Activated naive CD8-positive, alpha-beta T cell treated with anti-CD3 and anti-CD28 coated beads for 36 hours (primary cell): ENCODE measurements at regions not wholly inside any gene's neighbourhood (a gene's known extent, or its start where the extent isn't known, plus 50 kb on each side); places are given as distances from the start of the nearest gene placed in this dataset.

Experiments
- DNase-seq: peaks from one replicate; pipeline ENCODE4 v3.0.0; 2021
- H3K27ac Mint-ChIP-seq: one replicate; pipeline ENCODE4 v1.8.0; 2022; ENCODE audit warnings: mild to moderate bottlenecking, moderate library complexity, mixed read lengths
- H3K27me3 Mint-ChIP-seq: one replicate; pipeline ENCODE4 v1.8.0; 2022; ENCODE audit warnings: mild to moderate bottlenecking, mixed read lengths
- H3K36me3 Mint-ChIP-seq: one replicate; pipeline ENCODE4 v1.8.0; 2021; ENCODE audit warnings: mild to moderate bottlenecking, mixed read lengths
- H3K4me1 Mint-ChIP-seq: one replicate; pipeline ENCODE4 v1.8.0; 2021; ENCODE audit warnings: mixed read lengths
- H3K4me3 Mint-ChIP-seq: one replicate; pipeline ENCODE4 v1.8.0; 2022; ENCODE audit warnings: mild to moderate bottlenecking, moderate library complexity, mixed read lengths
- H3K9me3 Mint-ChIP-seq: one replicate; pipeline ENCODE4 v1.8.0; 2022; ENCODE audit warnings: mixed read lengths

GRCh38 chr1:30272277-30273020, 450.9 kb downstream of the MATN1 start:
- Mint-ChIP-seq H3K27me3 (peaks cover 11% of the 10 kb centered on the region), H3K4me3 (no peak overlapping the region), H3K27ac (no peak overlapping the region), H3K36me3 (no peaks in the 10 kb centered on the region), H3K9me3 (no peaks in the 10 kb centered on the region), H3K4me1 (no peaks in the 10 kb centered on the region)
- DNase-seq = no peak

GRCh38 chr1:30271401-30272276, 451.7 kb downstream of the MATN1 start:
- Mint-ChIP-seq H3K36me3 (no peaks in the 10 kb centered on the region), H3K4me1 (no peaks in the 10 kb centered on the region), H3K4me3 (no peak overlapping the region), H3K27ac (no peak overlapping the region), H3K27me3 (peaks cover 11% of the 10 kb centered on the region), H3K9me3 (no peaks in the 10 kb centered on the region)
- DNase-seq = no peak

GRCh38 chr1:30270461-30270860, 452.9 kb downstream of the MATN1 start:
- Mint-ChIP-seq H3K27ac (no peak overlapping the region), H3K9me3 (no peaks in the 10 kb centered on the region), H3K36me3 (no peaks in the 10 kb centered on the region), H3K4me3 (no peak overlapping the region), H3K4me1 (no peaks in the 10 kb centered on the region), H3K27me3 (peaks cover 10% of the 10 kb centered on the region)
- DNase-seq = no peak

- Mint-ChIP-seq H3K4me1 (no peaks in the 10 kb centered on the region), H3K9me3 (no peaks in the 10 kb centered on the region), H3K36me3 (no peaks in the 10 kb centered on the region), H3K27ac (no peak overlapping the region), H3K27me3 (peaks cover 5% of the 10 kb centered on the region), H3K4me3 (no peak overlapping the region)
- no peak for DNase-seq
These were observed 454.3 kb downstream of the MATN1 start for GRCh38 chr1:30268923-30269666.

GRCh38 chr1:30267856-30268255, 455.5 kb downstream of the MATN1 start:
- H3K4me1 Mint-ChIP-seq = no peaks in the 10 kb centered on the region
- no peaks in the 10 kb centered on the region for H3K36me3 Mint-ChIP-seq
- peaks cover 8% of the 10 kb centered on the region for H3K27me3 Mint-ChIP-seq
- H3K4me3 Mint-ChIP-seq = no peak overlapping the region
- H3K27ac Mint-ChIP-seq = no peak overlapping the region
- no peaks in the 10 kb centered on the region for H3K9me3 Mint-ChIP-seq
- DNase-seq = no peak

GRCh38 chr1:30267046-30267445, 456.3 kb downstream of the MATN1 start:
- Mint-ChIP-seq H3K36me3 (no peaks in the 10 kb centered on the region), H3K27me3 (peaks cover 9% of the 10 kb centered on the region), H3K4me3 (no peak overlapping the region), H3K9me3 (no peaks in the 10 kb centered on the region), H3K4me1 (no peaks in the 10 kb centered on the region), H3K27ac (no peak overlapping the region)
- no peak for DNase-seq

- H3K36me3 Mint-ChIP-seq = no peaks in the 10 kb centered on the region
- H3K4me1 Mint-ChIP-seq = no peaks in the 10 kb centered on the region
- DNase-seq = no peak
- H3K27ac Mint-ChIP-seq = no peak overlapping the region
- H3K9me3 Mint-ChIP-seq = peaks cover 3% of the 10 kb centered on the region
- H3K27me3 Mint-ChIP-seq = peaks cover 9% of the 10 kb centered on the region
- no peak overlapping the region for H3K4me3 Mint-ChIP-seq
These were observed 458.0 kb downstream of the MATN1 start for GRCh38 chr1:30265127-30266070.

- Mint-ChIP-seq H3K27ac (no peak overlapping the region), H3K4me3 (no peak overlapping the region), H3K4me1 (no peaks in the 10 kb centered on the region), H3K27me3 (peaks cover 10% of the 10 kb centered on the region), H3K9me3 (peaks cover 3% of the 10 kb centered on the region), H3K36me3 (no peaks in the 10 kb centered on the region)
- no peak for DNase-seq
These were observed 458.7 kb downstream of the MATN1 start for GRCh38 chr1:30264672-30265025.

- Mint-ChIP-seq H3K4me3 (no peak overlapping the region), H3K4me1 (no peaks in the 10 kb centered on the region), H3K36me3 (no peaks in the 10 kb centered on the region), H3K27ac (no peak overlapping the region), H3K27me3 (peaks cover 14% of the 10 kb centered on the region), H3K9me3 (peaks cover 3% of the 10 kb centered on the region)
- DNase-seq = no peak
These were observed 459.3 kb downstream of the MATN1 start for GRCh38 chr1:30263888-30264671.

- Mint-ChIP-seq H3K9me3 (peaks cover 3% of the 10 kb centered on the region), H3K36me3 (no peaks in the 10 kb centered on the region), H3K4me3 (no peak overlapping the region), H3K27me3 (peaks cover 14% of the 10 kb centered on the region), H3K27ac (no peak overlapping the region), H3K4me1 (no peaks in the 10 kb centered on the region)
- DNase-seq = no peak
These were observed 460.0 kb downstream of the MATN1 start for GRCh38 chr1:30263405-30263804.

- no peak for DNase-seq
- Mint-ChIP-seq H3K27ac (no peak overlapping the region), H3K36me3 (no peaks in the 10 kb centered on the region), H3K4me1 (no peaks in the 10 kb centered on the region), H3K4me3 (no peak overlapping the region), H3K27me3 (peaks cover 17% of the 10 kb centered on the region), H3K9me3 (peaks cover 3% of the 10 kb centered on the region)
These were observed 461.2 kb downstream of the MATN1 start for GRCh38 chr1:30262158-30262557.

- DNase-seq = no peak
- Mint-ChIP-seq H3K36me3 (no peaks in the 10 kb centered on the region), H3K27me3 (peaks cover 17% of the 10 kb centered on the region), H3K27ac (no peak overlapping the region), H3K9me3 (peaks cover 3% of the 10 kb centered on the region), H3K4me1 (no peaks in the 10 kb centered on the region), H3K4me3 (no peak overlapping the region)
These were observed 463.1 kb downstream of the MATN1 start for GRCh38 chr1:30260318-30260717.

- no peaks in the 10 kb centered on the region for H3K4me1 Mint-ChIP-seq
- H3K9me3 Mint-ChIP-seq = peaks cover 3% of the 10 kb centered on the region
- no peaks in the 10 kb centered on the region for H3K36me3 Mint-ChIP-seq
- no peak for DNase-seq
- peaks cover 18% of the 10 kb centered on the region for H3K27me3 Mint-ChIP-seq
- no peak overlapping the region for H3K27ac Mint-ChIP-seq
- H3K4me3 Mint-ChIP-seq = no peak overlapping the region
These were observed 463.8 kb downstream of the MATN1 start for GRCh38 chr1:30259631-30260030.

GRCh38 chr1:30258876-30259275, 464.5 kb downstream of the MATN1 start:
- Mint-ChIP-seq H3K4me1 (no peaks in the 10 kb centered on the region), H3K27me3 (peaks cover 21% of the 10 kb centered on the region), H3K9me3 (peaks cover 3% of the 10 kb centered on the region), H3K27ac (no peak overlapping the region), H3K4me3 (no peak overlapping the region), H3K36me3 (no peaks in the 10 kb centered on the region)
- no peak for DNase-seq
